GM18861 (cell line): ENCODE measurements at regions not wholly inside any gene's neighbourhood (a gene's known extent, or its start where the extent isn't known, plus 50 kb on each side); places are given as distances from the start of the nearest gene placed in this dataset.
"Not testable (repeated sequence)": the region's sequence is repeated elsewhere in the genome, so short reads cannot be mapped to it uniquely, and the experiment has no call there.

ENCODE experiments used
- ATAC-seq: cut with Tn5 transposase; IDR thresholded peaks from one replicate; pipeline ENCODE4 v1.9.1; 2021; ENCODE audit not compliant: unreplicated experiment

GRCh38 chr21:5123655-5124054 is 5397.7 kb upstream of the TPTE start:
- ATAC-seq, result not testable (repeated sequence)

- peak; percentile 87 for ATAC-seq
These were observed 5393.1 kb upstream of the TPTE start for GRCh38 chr21:5128261-5128660.

GRCh38 chr21:5133824-5134223 is 5387.6 kb upstream of the TPTE start:
- not testable (repeated sequence) for ATAC-seq

- ATAC-seq, result not testable (repeated sequence)
These were observed 5385.0 kb upstream of the TPTE start for GRCh38 chr21:5136406-5136805.

- ATAC-seq, result not testable (repeated sequence)
These were observed 5384.4 kb upstream of the TPTE start for GRCh38 chr21:5137006-5137405.

- ATAC-seq, result not testable (repeated sequence)
These were observed 5382.7 kb upstream of the TPTE start for GRCh38 chr21:5138687-5139086.

GRCh38 chr21:5139528-5139927 is 5381.9 kb upstream of the TPTE start:
- not testable (repeated sequence) for ATAC-seq

GRCh38 chr21:5143011-5143410 is 5378.4 kb upstream of the TPTE start:
- not testable (repeated sequence) for ATAC-seq

- ATAC-seq, result not testable (repeated sequence)
These were observed 5376.7 kb upstream of the TPTE start for GRCh38 chr21:5144731-5145130.

- ATAC-seq, result not testable (repeated sequence)
These were observed 5373.7 kb upstream of the TPTE start for GRCh38 chr21:5147685-5148084.

GRCh38 chr21:5149222-5149621 is 5372.2 kb upstream of the TPTE start:
- ATAC-seq, result not testable (repeated sequence)

- ATAC-seq, result not testable (repeated sequence)
These were observed 5367.3 kb upstream of the TPTE start for GRCh38 chr21:5153842-5154640.

GRCh38 chr21:5154641-5154982 is 5366.8 kb upstream of the TPTE start:
- peak; percentile 93 for ATAC-seq

- ATAC-seq, result not testable (repeated sequence)
These were observed 5358.4 kb upstream of the TPTE start for GRCh38 chr21:5162693-5163574.

- ATAC-seq, result not testable (repeated sequence)
These were observed 5355.6 kb upstream of the TPTE start for GRCh38 chr21:5165829-5166228.
